HCT116 (cell line): ENCODE measurements at regions not wholly inside any gene's neighbourhood (a gene's known extent, or its start where the extent isn't known, plus 50 kb on each side); places are given as distances from the start of the nearest gene placed in this dataset.

Experiments used
- ATAC-seq: fragments of 200-7000 bp; cut with Tn5 transposase; 2 replicates; pipeline ENCODE4 v1.9.1; 2020; ENCODE audit warnings: mild to moderate bottlenecking, moderate library complexity
- BruUV-seq: library from RNA; stranded (reverse); fragments of 400-500 nt; replicated peaks from 2 replicates; lab custom pipeline; 2021; lab: Mats Ljungman, UMichigan
- CTCF ChIA-PET: fragments of 300-600 bp; sonication (Branson Sonifier 250); formaldehyde crosslinking; loops from one replicate; lab custom pipeline; 2021; ENCODE audit warnings: antibody characterized with exemption; lab: Charles Lee
- POLR2A ChIA-PET: fragments of 300-600, 350-600 bp; sonication (Branson Sonifier 250); formaldehyde crosslinking; loops from one replicate; lab custom pipeline; 2021; ENCODE audit warnings: antibody characterized with exemption; lab: Charles Lee
- RAD21 ChIA-PET, 2 experiments: fragments of 300-600 bp; sonication (Branson Sonifier 250); formaldehyde crosslinking; loops; one replicate each; lab custom pipeline; 2023; ENCODE audit warnings: low total read pairs in 2 of 2; ENCODE audit not compliant: uncharacterized antibody in 2 of 2, unreplicated experiment in 2 of 2, low non-redundant PET in 1 of 2; lab: Charles Lee
- DNase-seq: peaks from one replicate; pipeline ENCODE4 v3.0.0-alpha.2; 2010; ENCODE audit warnings: low read depth, low spot score
- H2AFZ ChIP-seq: fragments of 200-600 bp; shearing (Covaris generic), sonication (generic); 2 replicates; pipeline ENCODE4 v1.6.1; 2017; ENCODE audit warnings: low read depth, mixed run types, mixed read lengths, antibody characterized with exemption, low read length; ENCODE audit not compliant: poor library complexity, severe bottlenecking
- H3K27ac ChIP-seq: 2 replicates; pipeline ENCODE4 v1.5.1; 2012; ENCODE audit warnings: low read depth, low read length
- H3K27me3 ChIP-seq: fragments of 200-600 bp; sonication (generic); 2 replicates; pipeline ENCODE4 v1.6.1; 2016; ENCODE audit warnings: mixed run types, low read length, mixed read lengths; ENCODE audit not compliant: insufficient read depth
- H3K36me3 ChIP-seq, 2 experiments: fragments of 200-500 bp in 1 of 2; fragments of 200-600 bp in 1 of 2; sonication (Bioruptor generic) in 1 of 2; sonication (generic) in 1 of 2; 2 replicates each; pipeline versions ENCODE4 v1.5.1 to v1.6.1; 2014 to 2016; ENCODE audit warnings: low read length in 2 of 2, inconsistent platforms in 1 of 2, mixed read lengths in 1 of 2, mixed run types in 1 of 2; ENCODE audit not compliant: insufficient read depth in 2 of 2, control insufficient read depth in 1 of 2
- H3K4me1 ChIP-seq, 2 experiments: fragments of 200-600 bp in 1 of 2; sonication (generic) in 1 of 2; 2 replicates each; pipeline versions ENCODE4 v1.5.1 to v1.6.1; 2012 to 2017; ENCODE audit warnings: low read length in 2 of 2, inconsistent platforms in 1 of 2, mild to moderate bottlenecking in 1 of 2, mixed read lengths in 1 of 2, mixed run types in 1 of 2, moderate library complexity in 1 of 2; ENCODE audit not compliant: insufficient read depth in 2 of 2, control insufficient read depth in 1 of 2
- H3K4me2 ChIP-seq: fragments of 200-600 bp; sonication (generic); 2 replicates; pipeline ENCODE4 v1.6.1; 2017; ENCODE audit warnings: mixed run types, low read length, mixed read lengths
- H3K4me3 ChIP-seq, 2 experiments: fragments of 200-600 bp in 1 of 2; sonication (generic) in 1 of 2; replicated peaks in 1 of 2; 2 replicates each; pipeline ENCODE4 v1.5.1; 2011 to 2016; ENCODE audit warnings: low read length in 2 of 2, control low read depth in 1 of 2, low read depth in 1 of 2, mild to moderate bottlenecking in 1 of 2, mixed read lengths in 1 of 2, mixed run types in 1 of 2
- H3K79me2 ChIP-seq: fragments of 200-600 bp; sonication (generic); 2 replicates; pipeline ENCODE4 v1.6.1; 2017; ENCODE audit warnings: mild to moderate bottlenecking, mixed run types, low read length, moderate library complexity, mixed read lengths; ENCODE audit not compliant: insufficient read depth
- H3K9ac ChIP-seq: fragments of 200-600 bp; sonication (generic); 2 replicates; pipeline ENCODE4 v1.6.1; 2016; ENCODE audit warnings: low read length, mixed read lengths
- H3K9me2 ChIP-seq: fragments of 200-600 bp; sonication (generic), shearing (Covaris generic); 2 replicates; pipeline ENCODE4 v1.6.1; 2017; ENCODE audit warnings: mixed run types, mild to moderate bottlenecking, moderate library complexity; ENCODE audit not compliant: insufficient read depth
- H3K9me3 ChIP-seq, 2 experiments: fragments of 200-500 bp in 1 of 2; fragments of 200-600 bp in 1 of 2; sonication (Bioruptor generic) in 1 of 2; sonication (generic) in 1 of 2; 2 replicates each; pipeline ENCODE4 v1.6.1; 2014 to 2017; ENCODE audit warnings: low read length in 2 of 2, mixed read lengths in 2 of 2, inconsistent platforms in 1 of 2, low read depth in 1 of 2, mild to moderate bottlenecking in 1 of 2, mixed run types in 1 of 2, moderate library complexity in 1 of 2; ENCODE audit not compliant: control insufficient read depth in 1 of 2, insufficient read depth in 1 of 2
- H4K20me1 ChIP-seq: fragments of 200-600 bp; sonication (generic), shearing (Covaris generic); 2 replicates; pipeline ENCODE4 v1.6.1; 2017; ENCODE audit warnings: mixed run types, mild to moderate bottlenecking, moderate library complexity; ENCODE audit not compliant: insufficient read depth
- CEBPB ChIP-seq: IDR thresholded peaks from 2 replicates; pipeline ENCODE4 v1.6.1; 2012; ENCODE audit warnings: low read depth
- EGR1 ChIP-seq: IDR thresholded peaks from 2 replicates; pipeline ENCODE4 v1.6.1; 2012; ENCODE audit warnings: low read depth
- EZH2phosphoT487 ChIP-seq: fragments of 200-600 bp; IDR thresholded peaks from 2 replicates; pipeline ENCODE4 v1.6.1; 2018; ENCODE audit warnings: antibody characterized with exemption, borderline replicate concordance
- FOSL1 ChIP-seq: IDR thresholded peaks from 2 replicates; pipeline ENCODE4 v1.6.1; 2012; ENCODE audit warnings: low read depth
- JUND ChIP-seq: IDR thresholded peaks from 2 replicates; pipeline ENCODE4 v1.6.1; 2012
- POLR2A ChIP-seq: IDR thresholded peaks from 2 replicates; pipeline ENCODE4 v1.7.0; 2011; ENCODE audit warnings: borderline replicate concordance; ENCODE audit not compliant: insufficient read depth, insufficient read length; ENCODE audit errors: extremely low read depth
- SIN3A ChIP-seq: IDR thresholded peaks from 2 replicates; pipeline ENCODE4 v1.6.1; 2012; ENCODE audit warnings: low read depth
- SP1 ChIP-seq: IDR thresholded peaks from 2 replicates; pipeline ENCODE4 v1.6.1; 2012; ENCODE audit warnings: low read depth
- SRF ChIP-seq: IDR thresholded peaks from 2 replicates; pipeline ENCODE4 v1.6.1; 2012; ENCODE audit warnings: low read depth
- YY1 ChIP-seq: IDR thresholded peaks from 2 replicates; pipeline ENCODE4 v1.6.1; 2011; ENCODE audit warnings: low read length, low read depth, moderate library complexity, mild to moderate bottlenecking; ENCODE audit not compliant: insufficient replicate concordance; ENCODE audit errors: extremely low read depth
- ZFX ChIP-seq: fragments of 450-650 bp; IDR thresholded peaks from 2 replicates; pipeline ENCODE4 v1.6.1; 2017
- ZNF274 ChIP-seq: fragments of 200-500 bp; sonication (Bioruptor generic); IDR thresholded peaks from 2 replicates; pipeline ENCODE4 v1.6.1; 2014; ENCODE audit warnings: mild to moderate bottlenecking, low read depth, low read length, inconsistent platforms
- intact Hi-C: fragments of 100-400 bp; cut with micrococcal nuclease; formaldehyde crosslinking; loops from 2 replicates; pipeline ENCODE4 v1.10.0; 2022
- TF ChIP-seq, protein P1 (sequence below): IDR thresholded peaks from 2 replicates; pipeline ENCODE4 v1.6.1; 2012
- TF ChIP-seq, protein P2 (sequence below), 3 experiments: fragments of 200-600 bp in 1 of 3; sonication (generic) in 1 of 3; IDR thresholded peaks in 2 of 3; conservative IDR thresholded peaks in 1 of 3; 2 replicates each; pipeline ENCODE4 v1.5.1; 2012 to 2017; ENCODE audit warnings: low read depth in 2 of 3, low read length in 2 of 3, antibody characterized with exemption in 1 of 3, borderline replicate concordance in 1 of 3, control low read depth in 1 of 3, mild to moderate bottlenecking in 1 of 3, mixed read lengths in 1 of 3, mixed run types in 1 of 3, moderate library complexity in 1 of 3; ENCODE audit not compliant: insufficient read depth in 1 of 3
- TF ChIP-seq, protein P3 (sequence below): IDR thresholded peaks from 2 replicates; pipeline ENCODE4 v1.6.1; 2011; ENCODE audit warnings: mild to moderate bottlenecking, low read length, moderate library complexity; ENCODE audit not compliant: insufficient replicate concordance; ENCODE audit errors: extremely low read depth
- TF ChIP-seq, protein P4 (sequence below): IDR thresholded peaks from 2 replicates; pipeline ENCODE4 v1.6.1; 2012

DNA sequence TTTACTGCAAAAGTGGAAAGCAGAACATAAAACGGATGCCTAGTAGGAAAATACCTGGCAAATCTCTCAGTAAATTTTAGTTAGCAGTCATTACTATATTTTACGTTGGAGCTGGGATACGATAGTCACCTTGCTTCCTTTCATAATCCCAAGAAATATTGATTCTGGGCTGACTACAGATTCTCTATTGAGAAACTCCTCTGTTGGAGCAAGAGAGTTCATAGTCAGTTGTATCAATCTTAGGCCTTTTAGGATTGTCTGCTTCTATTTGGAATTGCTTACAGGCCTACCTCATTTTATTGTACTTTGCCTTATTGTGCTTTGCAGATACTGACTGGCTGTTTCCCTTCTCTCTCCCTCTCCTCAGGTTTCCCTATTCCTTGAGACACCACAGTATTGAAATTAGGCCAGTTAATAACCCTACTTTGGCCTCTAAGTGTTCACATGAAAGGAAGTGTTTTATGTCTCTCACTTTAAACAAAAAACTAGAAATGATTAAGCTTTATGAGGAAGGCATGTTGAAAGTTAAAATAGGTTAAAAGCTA, 233.7 kb upstream of the TARS1 start:
- no peak for TF ChIP-seq SRF
- no peak for TF ChIP-seq JUND
- TF ChIP-seq CEBPB, result no peak
- TF ChIP-seq SP1, result no peak
- no peak for TF ChIP-seq SIN3A
- TF ChIP-seq, protein P1, sequence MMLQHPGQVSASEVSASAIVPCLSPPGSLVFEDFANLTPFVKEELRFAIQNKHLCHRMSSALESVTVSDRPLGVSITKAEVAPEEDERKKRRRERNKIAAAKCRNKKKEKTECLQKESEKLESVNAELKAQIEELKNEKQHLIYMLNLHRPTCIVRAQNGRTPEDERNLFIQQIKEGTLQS, result no peak
- no peak for TF ChIP-seq POLR2A
- no peak for TF ChIP-seq EGR1
- TF ChIP-seq ZFX, result no peak
- TF ChIP-seq, all 23 proteins: peak for 0
- CTCF ChIA-PET, result no interaction called here
- Histone ChIP-seq H4K20me1 (no peaks in the 10 kb centered on the region), H3K9me3 (no peaks in the 10 kb centered on the region), H3K27me3 (no peaks in the 10 kb centered on the region), H3K79me2 (no peaks in the 10 kb centered on the region), H3K27ac (no peak overlapping the region), H3K9ac (no peak overlapping the region), H3K4me3 (no peak overlapping the region), H3K36me3 (no peaks in the 10 kb centered on the region), H3K4me1 (no peaks in the 10 kb centered on the region), H3K4me2 (no peak overlapping the region), H3K9me2 (no peaks in the 10 kb centered on the region), H2AFZ (no peak overlapping the region)
- intact Hi-C loops, result no loop called here
- DNase-seq (no peak), ATAC-seq (no peak)
- no TSS peak for BruUV-seq
- POLR2A ChIA-PET, result no interaction called here
- RAD21 ChIA-PET, result no interaction called here

DNA sequence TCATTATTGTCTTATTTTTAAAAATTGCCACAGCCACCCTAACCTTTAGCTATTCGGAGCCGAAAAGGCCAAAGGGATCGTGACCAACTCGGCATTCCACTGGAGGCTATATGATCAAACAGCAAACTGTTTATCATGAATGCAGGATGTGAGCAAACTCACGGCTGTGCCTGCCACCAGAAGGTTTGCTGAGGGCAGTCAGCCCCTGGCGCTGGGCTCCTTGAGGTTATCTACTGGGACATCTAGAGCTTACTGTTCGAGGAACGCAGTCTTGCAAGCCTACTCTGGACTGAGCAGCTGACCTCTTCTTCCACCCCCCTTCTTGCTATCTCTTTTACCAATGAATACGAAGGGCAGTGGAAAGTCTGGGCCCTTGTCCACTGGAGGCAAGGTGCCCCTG, 231.5 kb upstream of the TARS1 start:
- ChIA-PET CTCF (no interaction called here), POLR2A (no interaction called here), RAD21 (no interaction called here)
- H3K9ac ChIP-seq, result no peak overlapping the region
- no peak overlapping the region for H3K4me3 ChIP-seq
- H3K9me2 ChIP-seq, result no peaks in the 10 kb centered on the region
- no peaks in the 10 kb centered on the region for H3K27me3 ChIP-seq
- DNase-seq (no peak), ATAC-seq (no peak)
- no peaks in the 10 kb centered on the region for H4K20me1 ChIP-seq
- no peaks in the 10 kb centered on the region for H3K9me3 ChIP-seq
- H3K4me2 ChIP-seq, result no peak overlapping the region
- TF ChIP-seq, protein P2, sequence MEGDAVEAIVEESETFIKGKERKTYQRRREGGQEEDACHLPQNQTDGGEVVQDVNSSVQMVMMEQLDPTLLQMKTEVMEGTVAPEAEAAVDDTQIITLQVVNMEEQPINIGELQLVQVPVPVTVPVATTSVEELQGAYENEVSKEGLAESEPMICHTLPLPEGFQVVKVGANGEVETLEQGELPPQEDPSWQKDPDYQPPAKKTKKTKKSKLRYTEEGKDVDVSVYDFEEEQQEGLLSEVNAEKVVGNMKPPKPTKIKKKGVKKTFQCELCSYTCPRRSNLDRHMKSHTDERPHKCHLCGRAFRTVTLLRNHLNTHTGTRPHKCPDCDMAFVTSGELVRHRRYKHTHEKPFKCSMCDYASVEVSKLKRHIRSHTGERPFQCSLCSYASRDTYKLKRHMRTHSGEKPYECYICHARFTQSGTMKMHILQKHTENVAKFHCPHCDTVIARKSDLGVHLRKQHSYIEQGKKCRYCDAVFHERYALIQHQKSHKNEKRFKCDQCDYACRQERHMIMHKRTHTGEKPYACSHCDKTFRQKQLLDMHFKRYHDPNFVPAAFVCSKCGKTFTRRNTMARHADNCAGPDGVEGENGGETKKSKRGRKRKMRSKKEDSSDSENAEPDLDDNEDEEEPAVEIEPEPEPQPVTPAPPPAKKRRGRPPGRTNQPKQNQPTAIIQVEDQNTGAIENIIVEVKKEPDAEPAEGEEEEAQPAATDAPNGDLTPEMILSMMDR (IDR thresholded peaks at IDR 0.05 in 2 of 3, conservative IDR thresholded peaks at IDR 0.05 in 1 of 3; ENCODE audit: borderline replicate concordance in 1 of 3, insufficient read depth in 1 of 3, low read depth in 2 of 3, low read length in 2 of 3), result no peak
- TF ChIP-seq SIN3A (no peak), FOSL1 (no peak), YY1 (no peak), CEBPB (no peak), EGR1 (no peak), SRF (no peak), ZNF274 (no peak), EZH2phosphoT487 (no peak), JUND (no peak)
- TF ChIP-seq, protein P3, sequence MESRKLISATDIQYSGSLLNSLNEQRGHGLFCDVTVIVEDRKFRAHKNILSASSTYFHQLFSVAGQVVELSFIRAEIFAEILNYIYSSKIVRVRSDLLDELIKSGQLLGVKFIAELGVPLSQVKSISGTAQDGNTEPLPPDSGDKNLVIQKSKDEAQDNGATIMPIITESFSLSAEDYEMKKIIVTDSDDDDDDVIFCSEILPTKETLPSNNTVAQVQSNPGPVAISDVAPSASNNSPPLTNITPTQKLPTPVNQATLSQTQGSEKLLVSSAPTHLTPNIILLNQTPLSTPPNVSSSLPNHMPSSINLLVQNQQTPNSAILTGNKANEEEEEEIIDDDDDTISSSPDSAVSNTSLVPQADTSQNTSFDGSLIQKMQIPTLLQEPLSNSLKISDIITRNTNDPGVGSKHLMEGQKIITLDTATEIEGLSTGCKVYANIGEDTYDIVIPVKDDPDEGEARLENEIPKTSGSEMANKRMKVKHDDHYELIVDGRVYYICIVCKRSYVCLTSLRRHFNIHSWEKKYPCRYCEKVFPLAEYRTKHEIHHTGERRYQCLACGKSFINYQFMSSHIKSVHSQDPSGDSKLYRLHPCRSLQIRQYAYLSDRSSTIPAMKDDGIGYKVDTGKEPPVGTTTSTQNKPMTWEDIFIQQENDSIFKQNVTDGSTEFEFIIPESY, result no peak
- TF ChIP-seq, protein P4, sequence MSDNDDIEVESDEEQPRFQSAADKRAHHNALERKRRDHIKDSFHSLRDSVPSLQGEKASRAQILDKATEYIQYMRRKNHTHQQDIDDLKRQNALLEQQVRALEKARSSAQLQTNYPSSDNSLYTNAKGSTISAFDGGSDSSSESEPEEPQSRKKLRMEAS, result no peak
- H2AFZ ChIP-seq, result no peak overlapping the region
- no peaks in the 10 kb centered on the region for H3K36me3 ChIP-seq
- no peaks in the 10 kb centered on the region for H3K79me2 ChIP-seq
- intact Hi-C loops, result no loop called here
- H3K27ac ChIP-seq, result no peak overlapping the region
- BruUV-seq, result no TSS peak
- no peaks in the 10 kb centered on the region for H3K4me1 ChIP-seq
